Loucy (cell line): ENCODE measurements at regions not wholly inside any gene's neighbourhood (a gene's known extent, or its start where the extent isn't known, plus 50 kb on each side); places are given as distances from the start of the nearest gene placed in this dataset.

ENCODE experiments used
- H2AFZ ChIP-seq: fragments of 200-600 bp; sonication (generic); 2 replicates; pipeline ENCODE4 v1.6.0; 2016; ENCODE audit warnings: antibody characterized with exemption, mild to moderate bottlenecking, low read length, moderate library complexity
- H3F3A ChIP-seq: fragments of 200-600 bp; 2 replicates; pipeline ENCODE4 v1.6.0; 2016; ENCODE audit warnings: antibody characterized with exemption, low read depth, mild to moderate bottlenecking
- H3K27me3 ChIP-seq: fragments of 200-600 bp; sonication (generic); 2 replicates; pipeline ENCODE4 v1.6.1; 2014; ENCODE audit warnings: low read length, mild to moderate bottlenecking; ENCODE audit not compliant: insufficient read depth, poor library complexity, severe bottlenecking
- H3K36me3 ChIP-seq: fragments of 200-600 bp; sonication (generic); 2 replicates; pipeline ENCODE4 v1.6.1; 2016; ENCODE audit warnings: low read length; ENCODE audit not compliant: insufficient read depth
- H3K4me1 ChIP-seq: fragments of 200-600 bp; sonication (generic); 2 replicates; pipeline ENCODE4 v1.5.1; 2014; ENCODE audit warnings: low read length, mild to moderate bottlenecking; ENCODE audit not compliant: insufficient read depth, poor library complexity, severe bottlenecking
- H3K4me2 ChIP-seq: fragments of 200-600 bp; sonication (generic); 2 replicates; pipeline ENCODE4 v1.6.0; 2014; ENCODE audit warnings: antibody characterized with exemption, low read length, low read depth, mild to moderate bottlenecking; ENCODE audit not compliant: poor library complexity, severe bottlenecking
- H3K4me3 ChIP-seq: fragments of 200-600 bp; sonication (generic); 2 replicates; pipeline ENCODE4 v1.5.1; 2014; ENCODE audit warnings: low read length, mild to moderate bottlenecking, mixed read lengths; ENCODE audit not compliant: poor library complexity, severe bottlenecking
- H3K79me2 ChIP-seq: fragments of 200-600 bp; sonication (generic); 2 replicates; pipeline ENCODE4 v1.6.1; 2014; ENCODE audit warnings: low read length; ENCODE audit not compliant: insufficient read depth
- H3K9ac ChIP-seq: fragments of 200-600 bp; sonication (generic); 2 replicates; pipeline ENCODE4 v1.6.0; 2014; ENCODE audit warnings: mild to moderate bottlenecking, low read depth, low read length, moderate library complexity; ENCODE audit not compliant: poor library complexity, severe bottlenecking
- H3K9me2 ChIP-seq: fragments of 200-600 bp; sonication (generic); replicated peaks from 2 replicates; pipeline ENCODE4 v1.6.1; 2016; ENCODE audit warnings: low read depth, low read length, mixed read lengths
- H3K9me3 ChIP-seq: fragments of 200-600 bp; sonication (generic); 2 replicates; pipeline ENCODE4 v1.6.1; 2014; ENCODE audit warnings: mild to moderate bottlenecking, antibody characterized with exemption, low read length, low read depth; ENCODE audit not compliant: insufficient read depth
- H4K20me1 ChIP-seq: fragments of 200-600 bp; sonication (generic); 2 replicates; pipeline ENCODE4 v1.6.0; 2014; ENCODE audit warnings: antibody characterized with exemption, low read length, mild to moderate bottlenecking; ENCODE audit not compliant: insufficient read depth, poor library complexity, severe bottlenecking
- CTCF ChIP-seq: fragments of 200-600 bp; sonication (generic); conservative IDR thresholded peaks from 2 replicates; pipeline ENCODE4 v1.5.1; 2014; ENCODE audit warnings: mild to moderate bottlenecking, antibody characterized with exemption, low read length
- EZH2phosphoT487 ChIP-seq: fragments of 200-600 bp; IDR thresholded peaks from 2 replicates; pipeline ENCODE4 v1.6.1; 2018; ENCODE audit warnings: antibody characterized with exemption, mild to moderate bottlenecking, moderate library complexity, borderline replicate concordance

GRCh38 chr10:131811630-131812403 is 89.0 kb upstream of the PPP2R2D start:
- no peaks in the 10 kb centered on the region for H3K79me2 ChIP-seq
- H3K4me3 ChIP-seq, result no peak overlapping the region
- H4K20me1 ChIP-seq, result no peaks in the 10 kb centered on the region
- H3K9ac ChIP-seq, result no peak overlapping the region
- H3K9me2 ChIP-seq, result no peaks in the 10 kb centered on the region
- no peak overlapping the region for H3K4me2 ChIP-seq
- no peaks in the 10 kb centered on the region for H3K4me1 ChIP-seq
- no peaks in the 10 kb centered on the region for H3K36me3 ChIP-seq
- H2AFZ ChIP-seq, result no peak overlapping the region
- H3F3A ChIP-seq, result no peaks in the 10 kb centered on the region
- no peak for TF ChIP-seq CTCF
- no peak for TF ChIP-seq EZH2phosphoT487
- peaks cover 22% of the 10 kb centered on the region for H3K9me3 ChIP-seq
- no peaks in the 10 kb centered on the region for H3K27me3 ChIP-seq

GRCh38 chr10:131812736-131813604 is 87.8 kb upstream of the PPP2R2D start:
- no peaks in the 10 kb centered on the region for H3K79me2 ChIP-seq
- no peaks in the 10 kb centered on the region for H3K9me2 ChIP-seq
- H2AFZ ChIP-seq, result no peak overlapping the region
- no peaks in the 10 kb centered on the region for H4K20me1 ChIP-seq
- no peak overlapping the region for H3K4me2 ChIP-seq
- no peak overlapping the region for H3K4me3 ChIP-seq
- no peaks in the 10 kb centered on the region for H3K27me3 ChIP-seq
- H3K9ac ChIP-seq, result no peak overlapping the region
- peaks cover 22% of the 10 kb centered on the region for H3K9me3 ChIP-seq
- H3K4me1 ChIP-seq, result no peaks in the 10 kb centered on the region
- TF ChIP-seq CTCF (no peak), EZH2phosphoT487 (no peak)
- H3K36me3 ChIP-seq, result no peaks in the 10 kb centered on the region
- no peaks in the 10 kb centered on the region for H3F3A ChIP-seq

GRCh38 chr10:131814567-131815265 is 86.1 kb upstream of the PPP2R2D start:
- no peak overlapping the region for H3K4me3 ChIP-seq
- H3K27me3 ChIP-seq, result no peaks in the 10 kb centered on the region
- no peaks in the 10 kb centered on the region for H3K9me2 ChIP-seq
- H3K4me1 ChIP-seq, result no peaks in the 10 kb centered on the region
- no peak overlapping the region for H2AFZ ChIP-seq
- no peak overlapping the region for H3K9ac ChIP-seq
- H3K9me3 ChIP-seq, result peaks cover 17% of the 10 kb centered on the region
- no peaks in the 10 kb centered on the region for H4K20me1 ChIP-seq
- no peak overlapping the region for H3K4me2 ChIP-seq
- no peaks in the 10 kb centered on the region for H3K79me2 ChIP-seq
- no peak for TF ChIP-seq EZH2phosphoT487
- TF ChIP-seq CTCF, result no peak
- no peaks in the 10 kb centered on the region for H3F3A ChIP-seq
- H3K36me3 ChIP-seq, result no peaks in the 10 kb centered on the region
